A549 (cell line): ENCODE measurements at regions not wholly inside any gene's neighbourhood (a gene's known extent, or its start where the extent isn't known, plus 50 kb on each side); places are given as distances from the start of the nearest gene placed in this dataset.
"Not testable (repeated sequence)": the region's sequence is repeated elsewhere in the genome, so short reads cannot be mapped to it uniquely, and the experiment has no call there.

Experiments used
- ATAC-seq, 2 experiments: fragments of 200-7000 bp in 1 of 2; fragments of >200 bp in 1 of 2; cut with Nextera tagmentation in 1 of 2; cut with Tn5 transposase in 1 of 2; 3 replicates each; pipeline versions ENCODE4 v1.8.0 to v1.9.1; 2018 to 2020; ENCODE audit warnings: mild to moderate bottlenecking in 1 of 2, moderate library complexity in 1 of 2
- CTCF ChIA-PET: fragments of 300-600 bp; sonication (Branson Sonifier 250); formaldehyde crosslinking; extraction: SDS; loops from one replicate; lab custom pipeline; 2021; ENCODE audit warnings: antibody characterized with exemption, inconsistent platforms; lab: Yijun Ruan, JAX
- POLR2A ChIA-PET: fragments of 350-600 bp; formaldehyde crosslinking; extraction: SDS; loops from one replicate; lab custom pipeline; 2021; ENCODE audit warnings: antibody characterized with exemption, inconsistent platforms; lab: Yijun Ruan, JAX
- DNase-seq, 2 experiments: peaks; one replicate each; pipeline versions ENCODE4 v3.0.0 to v3.0.0-alpha.2; 2011 to 2016; ENCODE audit warnings: low read depth in 1 of 2, low spot score in 1 of 2
- FAIRE-seq: peaks from 2 replicates; lab custom pipeline; 2011; peaks lifted over from hg19 to GRCh38; lab: Jason Lieb, UNC
- H3K27ac ChIP-seq, 2 experiments: fragments of >200 bp; sonication (Bioruptor Twin); formaldehyde crosslinking; 3 replicates each; pipeline ENCODE4 v1.5.1; 2016 to 2017
- H3K4me1 ChIP-seq: fragments of >200 bp; sonication (Bioruptor Twin); formaldehyde crosslinking; 3 replicates; pipeline ENCODE4 v1.6.1; 2016
- H3K4me2 ChIP-seq: fragments of >200 bp; sonication (Bioruptor Twin); formaldehyde crosslinking; 3 replicates; pipeline ENCODE4 v1.6.1; 2016
- H3K4me3 ChIP-seq: fragments of >200 bp; sonication (Bioruptor Twin); formaldehyde crosslinking; 3 replicates; pipeline ENCODE4 v1.5.1; 2016
- H3K9me3 ChIP-seq: fragments of >200 bp; sonication (Bioruptor Twin); formaldehyde crosslinking; 3 replicates; pipeline ENCODE4 v1.6.1; 2016
- CBX8 ChIP-seq: fragments of 200-600 bp; sonication (generic); IDR thresholded peaks from 2 replicates; pipeline ENCODE4 v1.6.1; 2016
- CEBPB ChIP-seq, 2 experiments: fragments of >200 bp in 1 of 2; sonication (Bioruptor Twin) in 1 of 2; formaldehyde crosslinking in 1 of 2; IDR thresholded peaks; 2 replicates each; pipeline ENCODE4 v1.6.1; 2012 to 2016
- CTCF ChIP-seq: fragments of >200 bp; sonication (Bioruptor Twin); formaldehyde crosslinking; IDR thresholded peaks from 3 replicates; pipeline ENCODE4 v1.5.1; 2016
- E2F6 ChIP-seq: IDR thresholded peaks from 2 replicates; pipeline ENCODE4 v1.6.1; 2012; ENCODE audit warnings: low read depth, borderline replicate concordance
- EHMT2 ChIP-seq: fragments of 200-600 bp; sonication (generic); IDR thresholded peaks from 2 replicates; pipeline ENCODE4 v1.6.1; 2016; ENCODE audit warnings: antibody characterized with exemption, low read depth, mild to moderate bottlenecking, moderate library complexity
- ESRRA ChIP-seq: fragments of 150-350 bp; IDR thresholded peaks from 2 replicates; pipeline ENCODE4 v1.6.1; 2014; ENCODE audit warnings: mild to moderate bottlenecking, low read length, borderline replicate concordance
- FOSL2 ChIP-seq, 2 experiments: fragments of 450-650 bp in 1 of 2; fragments of >200 bp in 1 of 2; sonication (Bioruptor Twin) in 1 of 2; formaldehyde crosslinking; IDR thresholded peaks; 2 replicates each; pipeline versions ENCODE4 v1.5.0 to v1.6.1; 2016 to 2020; ENCODE audit warnings: mild to moderate bottlenecking in 1 of 2, moderate library complexity in 1 of 2
- GATA3 ChIP-seq: IDR thresholded peaks from 2 replicates; pipeline ENCODE4 v1.6.1; 2012; ENCODE audit warnings: borderline replicate concordance
- HEYL ChIP-seq: fragments of 250-450 bp; sonication (Bioruptor Pico); IDR thresholded peaks from 2 replicates; pipeline ENCODE4 v1.8.0; 2021; ENCODE audit warnings: mild to moderate bottlenecking, moderate library complexity
- HOXA7 ChIP-seq: fragments of 250-450 bp; sonication (Bioruptor Pico); IDR thresholded peaks from 2 replicates; pipeline ENCODE4 v1.5.0; 2020; ENCODE audit warnings: mild to moderate bottlenecking, moderate library complexity
- JUNB ChIP-seq: fragments of >200 bp; sonication (Bioruptor Twin); formaldehyde crosslinking; IDR thresholded peaks from 2 replicates; pipeline ENCODE4 v1.6.1; 2016
- KDM1A ChIP-seq: fragments of 200-600 bp; sonication (generic); IDR thresholded peaks from 2 replicates; pipeline ENCODE4 v1.6.1; 2016; ENCODE audit warnings: low read depth, mild to moderate bottlenecking
- MAFK ChIP-seq: fragments of 450-650 bp; IDR thresholded peaks from 2 replicates; pipeline ENCODE4 v1.6.1; 2014; ENCODE audit not compliant: partially characterized antibody
- MAZ ChIP-seq: fragments of 150-350 bp; IDR thresholded peaks from 2 replicates; pipeline ENCODE4 v1.6.1; 2014; ENCODE audit warnings: antibody characterized with exemption, low read depth, low read length, borderline replicate concordance
- MYC ChIP-seq: IDR thresholded peaks from 2 replicates; pipeline ENCODE4 v1.6.1; 2012; ENCODE audit warnings: mild to moderate bottlenecking, inconsistent platforms, low read length, improper control_type of control experiment, borderline replicate concordance
- NFE2L2 ChIP-seq: fragments of 150-350 bp; conservative IDR thresholded peaks from 2 replicates; pipeline ENCODE4 v1.6.1; 2014; ENCODE audit warnings: low read length
- RAD21 ChIP-seq, 2 experiments: fragments of >200 bp in 1 of 2; sonication (Bioruptor Twin) in 1 of 2; formaldehyde crosslinking in 1 of 2; IDR thresholded peaks in 1 of 2; conservative IDR thresholded peaks in 1 of 2; 2 replicates in 1 of 2; 3 replicates in 1 of 2; pipeline ENCODE4 v1.6.1; 2012 to 2018; ENCODE audit warnings: inconsistent platforms in 1 of 2
- RARB ChIP-seq: fragments of 250-450 bp; sonication (Bioruptor Pico); IDR thresholded peaks from 2 replicates; pipeline ENCODE4 v1.8.0; 2021; ENCODE audit warnings: mild to moderate bottlenecking, moderate library complexity
- SMC3 ChIP-seq: fragments of >200 bp; sonication (Bioruptor Twin); formaldehyde crosslinking; IDR thresholded peaks from 3 replicates; pipeline ENCODE4 v1.6.1; 2018; ENCODE audit warnings: inconsistent platforms
- SREBF2 ChIP-seq: fragments of 450-650 bp; IDR thresholded peaks from 2 replicates; pipeline ENCODE4 v1.6.1; 2014; ENCODE audit warnings: mild to moderate bottlenecking, moderate library complexity
- ZSCAN20 ChIP-seq: fragments of 250-450 bp; sonication (Bioruptor Pico); IDR thresholded peaks from 2 replicates; pipeline ENCODE4 v1.8.0; 2022; ENCODE audit warnings: mild to moderate bottlenecking, moderate library complexity
- WGBS: methylation state at CpG from one replicate; pipeline ENCODE4 v1.1.6; 2017; ENCODE audit errors: missing lambda C conversion rate; 5-methylcytosine and 5-hydroxymethylcytosine counted together
- TF ChIP-seq, protein P1 (sequence below): fragments of 250-450 bp; sonication (Bioruptor Pico); IDR thresholded peaks from 2 replicates; pipeline ENCODE4 v1.5.0; 2020; ENCODE audit warnings: low read depth, mild to moderate bottlenecking, moderate library complexity

DNA sequence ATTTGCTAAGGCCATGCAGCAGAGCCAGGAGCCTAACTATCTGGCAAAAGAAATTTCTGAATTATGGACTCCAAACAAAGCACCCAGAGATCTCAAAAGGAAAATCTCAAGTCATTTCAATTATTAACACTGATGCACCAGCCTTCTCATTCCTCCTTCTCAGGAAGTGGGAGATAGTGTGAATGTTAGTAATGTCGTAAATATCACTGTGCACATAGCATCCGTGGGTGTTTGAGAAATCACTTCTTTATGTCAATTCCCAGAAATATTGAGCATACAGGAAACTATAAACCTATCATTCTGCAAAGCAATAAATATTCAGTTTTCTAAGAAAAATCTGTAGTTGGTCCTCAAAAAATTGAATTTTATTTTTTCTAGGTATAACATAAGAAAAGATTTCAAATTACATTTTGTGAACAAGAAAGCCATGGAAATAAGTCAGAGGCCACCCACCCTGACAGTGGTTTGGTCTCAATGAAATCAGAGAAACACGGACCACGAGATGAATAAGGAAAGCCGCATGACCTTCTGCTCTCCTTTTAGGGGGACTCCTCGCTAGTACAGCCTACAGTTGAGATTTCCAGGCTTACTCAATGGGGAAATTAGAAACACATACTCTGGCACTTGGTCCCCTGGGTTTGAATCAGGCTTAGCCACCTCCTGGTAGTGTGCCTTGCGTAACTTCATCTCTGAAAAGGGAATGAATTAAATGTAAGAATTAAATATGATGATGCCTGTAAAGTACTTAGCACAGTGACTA is 120.6 kb downstream of the DIRAS2 start (continued):
- TF ChIP-seq HEYL (no peak), MAZ (no peak)

DNA sequence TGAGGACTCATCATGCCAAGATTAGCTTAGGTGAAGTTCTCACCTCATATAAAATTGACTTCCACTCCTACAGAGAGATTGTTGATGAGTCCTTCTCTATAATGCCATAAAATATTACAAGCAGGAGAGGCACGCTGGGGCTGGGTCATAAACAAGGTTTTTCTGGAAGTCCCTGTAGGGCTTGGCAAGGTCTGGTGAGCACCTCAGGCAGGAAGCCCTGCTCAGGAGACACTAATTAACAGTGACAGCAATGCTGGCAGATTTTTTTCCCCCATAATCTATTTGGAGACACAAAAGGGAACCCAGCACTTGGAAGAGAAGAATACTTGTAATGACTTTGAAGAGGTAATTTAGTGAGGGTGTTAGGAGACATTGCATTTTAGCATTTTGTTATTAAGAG is 118.7 kb downstream of the DIRAS2 start:
- DNase-seq (no peak), FAIRE-seq (no peak), ATAC-seq (no peak)
- H3K4me2 ChIP-seq = no peak overlapping the region
- no peaks in the 10 kb centered on the region for H3K4me1 ChIP-seq
- no peak overlapping the region for H3K27ac ChIP-seq
- no peaks in the 10 kb centered on the region for H3K9me3 ChIP-seq
- POLR2A ChIA-PET = no interaction called here
- TF ChIP-seq RARB (CRISPR knock-in tag) (no peak), EHMT2 (no peak), SREBF2 (no peak), ZSCAN20 (CRISPR knock-in tag) (no peak), MAFK (no peak), HOXA7 (CRISPR knock-in tag) (no peak)
- TF ChIP-seq, protein P1, sequence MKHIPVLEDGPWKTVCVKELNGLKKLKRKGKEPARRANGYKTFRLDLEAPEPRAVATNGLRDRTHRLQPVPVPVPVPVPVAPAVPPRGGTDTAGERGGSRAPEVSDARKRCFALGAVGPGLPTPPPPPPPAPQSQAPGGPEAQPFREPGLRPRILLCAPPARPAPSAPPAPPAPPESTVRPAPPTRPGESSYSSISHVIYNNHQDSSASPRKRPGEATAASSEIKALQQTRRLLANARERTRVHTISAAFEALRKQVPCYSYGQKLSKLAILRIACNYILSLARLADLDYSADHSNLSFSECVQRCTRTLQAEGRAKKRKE (CRISPR knock-in tag) = no peak
- H3K4me3 ChIP-seq = no peak overlapping the region
- 6% methylated on average over 1 of the region's 1 CpG for WGBS
- CTCF ChIA-PET = no interaction called here

GRCh38 chr9:90526386-90526785 is 116.2 kb downstream of the DIRAS2 start:
- Histone ChIP-seq H3K9me3 (no peaks in the 10 kb centered on the region), H3K27ac (no peak overlapping the region), H3K4me2 (no peak overlapping the region), H3K4me3 (no peak overlapping the region), H3K4me1 (no peaks in the 10 kb centered on the region)
- POLR2A ChIA-PET = no interaction called here
- no peak for FAIRE-seq
- no peak for DNase-seq
- ATAC-seq = no peak
- TF ChIP-seq E2F6 (no peak), NFE2L2 (no peak), RAD21 (conservative IDR thresholded peaks at IDR 0.05 in 1 of 2, IDR thresholded peaks at IDR 0.05 in 1 of 2) (no peak), JUNB (no peak), KDM1A (no peak), MYC (no peak), SREBF2 (no peak), SMC3 (no peak), CEBPB (IDR thresholded peaks at IDR 0.05) (no peak), CTCF (no peak), GATA3 (no peak), CBX8 (no peak), ESRRA (no peak), FOSL2 (IDR thresholded peaks at IDR 0.05) (no peak), FOSL2 (CRISPR knock-in tag; IDR thresholded peaks at IDR 0.05) (no peak), HEYL (no peak)
- CTCF ChIA-PET = no interaction called here

DNA sequence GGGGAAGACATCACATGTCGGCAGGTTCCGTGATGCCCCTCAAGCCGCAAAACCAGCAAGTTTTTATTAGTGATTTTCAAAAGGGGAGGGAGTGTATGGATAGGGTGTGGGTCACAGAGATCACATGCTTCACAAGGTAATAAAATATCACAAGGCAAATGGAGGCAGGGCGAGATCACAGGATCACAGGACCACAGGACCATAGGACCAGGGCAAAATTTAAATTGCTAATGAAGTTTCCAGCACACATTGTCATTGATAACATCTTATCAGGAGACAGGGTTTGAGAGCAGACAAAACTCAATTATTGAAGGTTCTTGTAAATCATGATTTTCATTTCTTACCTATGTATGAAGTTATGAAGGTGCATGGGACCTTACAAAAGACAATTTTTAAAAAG is 106.5 kb downstream of the DIRAS2 start:
- H3K9me3 ChIP-seq, H3K27ac ChIP-seq, DNase-seq, H3K4me2 ChIP-seq, H3K4me3 ChIP-seq, H3K4me1 ChIP-seq, FAIRE-seq, ATAC-seq, POLR2A ChIA-PET: not testable (repeated sequence)
- WGBS = 39% methylated on average over 4 of the region's 4 CpGs
- CTCF ChIA-PET = interaction anchor here (0.7 to 1.1 kb wide), 3 partner anchors 8 to 13 kb away, joined by 3 to 4 read pairs (median 3); no protein-coding TSS in a partner anchor
